B cell (primary cell): ENCODE measurements at regions not wholly inside any gene's neighbourhood (a gene's known extent, or its start where the extent isn't known, plus 50 kb on each side); places are given as distances from the start of the nearest gene placed in this dataset.

Experiments used
- ATAC-seq: fragments of 200-7000 bp; cut with Tn5 transposase; one replicate; pipeline ENCODE4 v1.10.0; 2021; ENCODE audit warnings: low read depth, mild to moderate bottlenecking, moderate number of reproducible peaks, moderate library complexity
- CTCF ChIA-PET: fragments of 350-600 bp; sonication (Branson Sonifier 250); formaldehyde crosslinking; loops from one replicate; lab custom pipeline; 2021; ENCODE audit warnings: antibody characterized with exemption, inconsistent platforms; lab: Charles Lee
- POLR2A ChIA-PET: fragments of 350-600 bp; sonication (Branson Sonifier 250); formaldehyde crosslinking; loops from one replicate; lab custom pipeline; 2021; ENCODE audit warnings: antibody characterized with exemption; lab: Charles Lee
- DNase-seq: peaks from one replicate; pipeline ENCODE4 v3.0.0; 2013
- H2AFZ ChIP-seq: 2 replicates; pipeline ENCODE4 v1.6.1; 2012; ENCODE audit warnings: mild to moderate bottlenecking, low read depth, low read length; ENCODE audit not compliant: insufficient read depth, poor library complexity, severe bottlenecking
- H3K27ac ChIP-seq, 2 donors: 1 replicate in 1 of 2; 2 replicates in 1 of 2; pipeline ENCODE4 v1.5.1; 2012 to 2013; ENCODE audit warnings: low read length in 2 of 2, mild to moderate bottlenecking in 2 of 2, moderate library complexity in 1 of 2
- H3K27me3 ChIP-seq, 4 experiments: fragments of 200-600 bp in 1 of 4; sonication (generic) in 1 of 4; replicated peaks in 1 of 4; 1 replicate in 2 of 4; 2 replicates in 2 of 4; pipeline versions ENCODE4 v1.6.1 to v1.7.0; 2013 to 2016; ENCODE audit warnings: low read length in 3 of 4, mild to moderate bottlenecking in 2 of 4, mixed read lengths in 1 of 4, moderate library complexity in 1 of 4; ENCODE audit not compliant: insufficient read depth in 4 of 4, control insufficient read depth in 3 of 4; ENCODE audit errors: control extremely low read depth in 1 of 4
- H3K36me3 ChIP-seq, 2 experiments: replicated peaks in 1 of 2; 1 replicate in 1 of 2; 2 replicates in 1 of 2; pipeline versions ENCODE4 v1.6.1 to v1.7.1; 2013; ENCODE audit warnings: low read length in 1 of 2; ENCODE audit not compliant: insufficient read depth in 2 of 2, control insufficient read depth in 1 of 2; ENCODE audit errors: control extremely low read depth in 1 of 2, extremely low read depth in 1 of 2
- H3K4me1 ChIP-seq, 2 donors: fragments of 200-600 bp in 1 of 2; sonication (generic) in 1 of 2; 1 replicate in 1 of 2; 2 replicates in 1 of 2; pipeline versions ENCODE4 v1.5.1 to v1.6.1; 2013 to 2017; ENCODE audit warnings: low read length in 2 of 2; ENCODE audit not compliant: control insufficient read depth in 2 of 2, insufficient read depth in 2 of 2
- H3K4me2 ChIP-seq: replicated peaks from 2 replicates; pipeline ENCODE3; 2012; ENCODE audit warnings: mild to moderate bottlenecking, low read depth, low read length; ENCODE audit not compliant: poor library complexity, severe bottlenecking
- H3K4me3 ChIP-seq, 5 experiments: fragments of 200-600 bp in 1 of 5; sonication (generic) in 1 of 5; 1 replicate in 3 of 5; 2 replicates in 2 of 5; pipeline versions ENCODE4 v1.5.1 to v1.7.0; 2011 to 2016; ENCODE audit warnings: low read length in 4 of 5, mild to moderate bottlenecking in 4 of 5, low read depth in 2 of 5, control low read depth in 1 of 5, moderate library complexity in 1 of 5; ENCODE audit not compliant: insufficient read depth in 1 of 5; ENCODE audit errors: control extremely low read depth in 1 of 5, extremely low read depth in 1 of 5
- H3K79me2 ChIP-seq: fragments of 200-600 bp; sonication (generic); one replicate; pipeline ENCODE4 v1.6.0; 2016; ENCODE audit warnings: low read length; ENCODE audit not compliant: control insufficient read depth, insufficient read depth
- H3K9ac ChIP-seq: fragments of 200-600 bp; sonication (generic); 2 replicates; pipeline ENCODE4 v1.6.1; 2017; ENCODE audit warnings: mild to moderate bottlenecking, low read length, moderate library complexity
- H3K9me3 ChIP-seq, 3 donors: one replicate each; pipeline versions ENCODE4 v1.6.1 to v1.7.1; 2013; ENCODE audit warnings: low read length in 2 of 3; ENCODE audit not compliant: control insufficient read depth in 2 of 3, insufficient read depth in 1 of 3; ENCODE audit errors: control extremely low read depth in 1 of 3
- H4K20me1 ChIP-seq: 2 replicates; pipeline ENCODE4 v1.6.0; 2012; ENCODE audit warnings: mild to moderate bottlenecking, low read length; ENCODE audit not compliant: insufficient read depth, control insufficient read depth, poor library complexity, severe bottlenecking
- H3K27ac Mint-ChIP-seq: one replicate; pipeline ENCODE4 v1.8.0; 2021; ENCODE audit warnings: mixed read lengths
- H3K27me3 Mint-ChIP-seq: one replicate; pipeline ENCODE4 v1.8.0; 2021; ENCODE audit warnings: mixed read lengths
- H3K4me1 Mint-ChIP-seq: one replicate; pipeline ENCODE4 v1.8.0; 2021; ENCODE audit warnings: mixed read lengths
- H3K4me3 Mint-ChIP-seq: one replicate; pipeline ENCODE4 v1.8.0; 2021; ENCODE audit warnings: mixed read lengths
- H3K9me3 Mint-ChIP-seq: one replicate; pipeline ENCODE4 v1.8.0; 2022; ENCODE audit warnings: mixed read lengths; ENCODE audit not compliant: insufficient read depth
- EZH2 ChIP-seq: IDR thresholded peaks from 2 replicates; pipeline ENCODE4 v1.6.1; 2012; ENCODE audit warnings: borderline replicate concordance, low read depth, mild to moderate bottlenecking, moderate library complexity, low read length; ENCODE audit not compliant: insufficient read depth, poor library complexity, severe bottlenecking
- WGBS: methylation state at CpG from one replicate; pipeline ENCODE4 v1.1.5; 2013; ENCODE audit warnings: missing lambda C conversion rate; ENCODE audit not compliant: insufficient coverage; 5-methylcytosine and 5-hydroxymethylcytosine counted together
- intact Hi-C: fragments of 100-400 bp; cut with micrococcal nuclease; formaldehyde crosslinking; loops from one replicate; pipeline ENCODE4 v1.10.0; 2022
- TF ChIP-seq, protein P1 (sequence below): fragments of 200-600 bp; IDR thresholded peaks from one replicate; pipeline ENCODE4 v1.8.0; 2022; ENCODE audit warnings: antibody characterized with exemption, mild to moderate bottlenecking

DNA sequence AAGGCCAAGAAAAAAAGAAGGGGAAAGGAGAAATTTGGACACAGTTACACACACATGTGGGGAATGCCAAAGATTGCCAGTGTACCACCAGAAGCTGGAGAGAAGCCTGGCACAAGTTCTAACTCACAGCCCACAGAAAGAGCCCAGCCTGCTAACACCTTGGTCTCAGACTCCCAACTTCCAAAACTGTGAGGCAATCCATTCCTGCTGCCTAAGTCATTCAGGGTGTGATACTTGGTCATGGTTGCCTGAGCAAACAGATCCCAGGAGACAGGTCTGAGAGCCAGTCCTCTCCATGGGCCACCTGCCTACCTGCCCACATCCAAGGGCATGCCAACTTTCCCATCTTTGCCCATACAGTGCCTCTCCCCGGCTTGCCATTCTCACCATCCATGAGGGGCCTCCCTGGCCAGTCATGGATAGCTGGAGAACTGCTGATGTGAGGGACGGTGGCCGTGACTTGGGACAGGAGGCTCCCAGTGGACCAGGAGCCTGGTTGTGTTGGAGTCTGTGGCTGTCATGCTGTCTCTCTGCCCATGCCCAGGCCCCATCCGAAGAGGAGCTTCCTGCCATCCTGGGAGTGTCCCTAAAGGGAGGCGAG, 198.0 kb upstream of the RTL1 start:
- Histone ChIP-seq H3K4me3 (no peak overlapping the region), H3K36me3 (no peaks in the 10 kb centered on the region), H3K27ac (no peak overlapping the region), H3K9ac (no peak overlapping the region), H3K9me3 (peaks cover 3 to 31% (median 3%) of the 10 kb centered on the region in 3 donors), H3K4me2 (no peak overlapping the region), H3K79me2 (no peaks in the 10 kb centered on the region), H3K27me3 (no peaks in the 10 kb centered on the region), H3K4me1 (no peaks in the 10 kb centered on the region), H2AFZ (no peak overlapping the region), H4K20me1 (no peaks in the 10 kb centered on the region)
- Mint-ChIP-seq H3K4me3 (no peak overlapping the region), H3K27me3 (no peaks in the 10 kb centered on the region), H3K4me1 (no peaks in the 10 kb centered on the region), H3K9me3 (peaks cover 2% of the 10 kb centered on the region), H3K27ac (no peak overlapping the region)
- WGBS: 98% methylated on average over 4 of the region's 5 CpGs
- POLR2A ChIA-PET: no interaction called here
- CTCF ChIA-PET: no interaction called here
- no peak for DNase-seq
- TF ChIP-seq EZH2: no peak
- TF ChIP-seq, protein P1, sequence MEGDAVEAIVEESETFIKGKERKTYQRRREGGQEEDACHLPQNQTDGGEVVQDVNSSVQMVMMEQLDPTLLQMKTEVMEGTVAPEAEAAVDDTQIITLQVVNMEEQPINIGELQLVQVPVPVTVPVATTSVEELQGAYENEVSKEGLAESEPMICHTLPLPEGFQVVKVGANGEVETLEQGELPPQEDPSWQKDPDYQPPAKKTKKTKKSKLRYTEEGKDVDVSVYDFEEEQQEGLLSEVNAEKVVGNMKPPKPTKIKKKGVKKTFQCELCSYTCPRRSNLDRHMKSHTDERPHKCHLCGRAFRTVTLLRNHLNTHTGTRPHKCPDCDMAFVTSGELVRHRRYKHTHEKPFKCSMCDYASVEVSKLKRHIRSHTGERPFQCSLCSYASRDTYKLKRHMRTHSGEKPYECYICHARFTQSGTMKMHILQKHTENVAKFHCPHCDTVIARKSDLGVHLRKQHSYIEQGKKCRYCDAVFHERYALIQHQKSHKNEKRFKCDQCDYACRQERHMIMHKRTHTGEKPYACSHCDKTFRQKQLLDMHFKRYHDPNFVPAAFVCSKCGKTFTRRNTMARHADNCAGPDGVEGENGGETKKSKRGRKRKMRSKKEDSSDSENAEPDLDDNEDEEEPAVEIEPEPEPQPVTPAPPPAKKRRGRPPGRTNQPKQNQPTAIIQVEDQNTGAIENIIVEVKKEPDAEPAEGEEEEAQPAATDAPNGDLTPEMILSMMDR: no peak
- no peak for ATAC-seq
- intact Hi-C loops: no loop called here

DNA sequence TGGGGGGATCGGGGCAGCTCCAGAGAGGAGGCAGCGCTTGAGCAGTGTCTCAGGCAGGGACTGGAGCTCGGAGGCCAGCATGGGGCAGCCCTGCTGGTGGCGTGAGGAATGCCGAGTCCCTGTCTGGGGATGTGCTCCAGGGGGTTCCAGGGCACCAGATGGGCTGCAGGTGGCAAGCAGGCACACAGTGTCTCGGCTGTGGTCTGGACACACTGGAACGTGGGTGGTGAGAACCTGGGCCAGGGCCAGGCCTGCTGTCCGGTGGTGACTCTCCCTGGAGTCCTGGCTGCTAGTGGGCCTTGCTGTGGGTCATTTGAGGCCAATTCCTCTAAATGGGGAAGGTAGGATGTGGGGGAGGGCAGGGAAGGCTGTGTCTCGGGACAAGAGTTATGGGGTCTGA, 199.4 kb upstream of the RTL1 start:
- POLR2A ChIA-PET: no interaction called here
- no peaks in the 10 kb centered on the region for H3K79me2 ChIP-seq
- no peaks in the 10 kb centered on the region for H3K4me1 ChIP-seq
- H3K27ac Mint-ChIP-seq: no peak overlapping the region
- no peaks in the 10 kb centered on the region for H4K20me1 ChIP-seq
- CTCF ChIA-PET: no interaction called here
- no peak for DNase-seq
- H3K4me3 ChIP-seq: no peak overlapping the region
- H3K9ac ChIP-seq: no peak overlapping the region
- peaks cover 3 to 31% (median 3%) of the 10 kb centered on the region in 3 donors for H3K9me3 ChIP-seq
- peaks cover 2% of the 10 kb centered on the region for H3K9me3 Mint-ChIP-seq
- no peak for ATAC-seq
- 89% methylated on average over 9 of the region's 9 CpGs for WGBS
- TF ChIP-seq, protein P1: no peak
- no peak for TF ChIP-seq EZH2
- no peak overlapping the region for H3K4me2 ChIP-seq
- H3K27me3 ChIP-seq: no peaks in the 10 kb centered on the region
- intact Hi-C loops: no loop called here
- H3K4me1 Mint-ChIP-seq: no peaks in the 10 kb centered on the region
- no peak overlapping the region for H3K4me3 Mint-ChIP-seq
- H3K36me3 ChIP-seq: no peaks in the 10 kb centered on the region
- no peak overlapping the region for H3K27ac ChIP-seq
- no peak overlapping the region for H2AFZ ChIP-seq
- H3K27me3 Mint-ChIP-seq: no peaks in the 10 kb centered on the region
